SIG-M5 treated with dmso at 0.1 percent for 504 hours (cell line): ENCODE measurements at regions not wholly inside any gene's neighbourhood (a gene's known extent, or its start where the extent isn't known, plus 50 kb on each side); places are given as distances from the start of the nearest gene placed in this dataset.

Source experiments
- DNase-seq: peaks from one replicate; lab custom pipeline; 2025; ENCODE audit not compliant: unreplicated experiment; lab: John Stamatoyannopoulos, UW

DNA sequence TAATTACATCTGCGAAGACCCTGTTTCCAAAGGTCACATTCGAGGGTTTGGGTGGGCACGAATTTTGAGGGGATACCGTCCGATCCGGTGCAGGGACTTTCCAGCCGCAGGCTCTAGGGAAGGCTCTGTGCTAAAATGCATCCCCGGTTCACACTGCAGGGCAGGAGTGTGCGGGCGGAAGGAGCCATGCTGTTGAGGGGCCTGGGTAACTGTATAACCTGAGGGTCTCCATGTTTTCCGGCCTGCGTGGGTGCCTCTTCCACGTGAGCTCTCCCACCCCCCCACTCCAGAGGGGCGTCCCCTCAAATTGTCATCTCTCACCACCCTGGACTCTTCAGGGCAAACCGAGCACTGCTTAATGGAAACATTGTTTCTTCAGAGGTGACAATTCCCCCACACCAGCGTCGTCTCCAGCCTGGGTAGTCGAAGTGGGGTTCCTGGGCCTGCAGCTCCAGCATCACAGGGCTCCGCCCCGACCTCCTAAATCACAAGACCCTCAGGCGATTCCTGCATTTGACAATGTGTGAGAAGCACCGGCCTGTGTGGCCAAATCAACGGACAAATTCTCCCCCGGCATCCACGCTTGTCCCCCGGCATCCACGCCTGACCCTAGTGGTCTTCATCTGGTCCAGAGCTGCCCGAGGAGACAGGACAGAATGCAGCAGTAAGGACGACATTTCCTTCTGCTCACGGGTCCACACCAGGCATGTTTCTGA lies 51.2 kb downstream of the FOXL3 start:
- no peak for DNase-seq

GRCh38 chr7:341841-342638 lies 52.1 kb downstream of the FOXL3 start:
- no peak for DNase-seq

DNA sequence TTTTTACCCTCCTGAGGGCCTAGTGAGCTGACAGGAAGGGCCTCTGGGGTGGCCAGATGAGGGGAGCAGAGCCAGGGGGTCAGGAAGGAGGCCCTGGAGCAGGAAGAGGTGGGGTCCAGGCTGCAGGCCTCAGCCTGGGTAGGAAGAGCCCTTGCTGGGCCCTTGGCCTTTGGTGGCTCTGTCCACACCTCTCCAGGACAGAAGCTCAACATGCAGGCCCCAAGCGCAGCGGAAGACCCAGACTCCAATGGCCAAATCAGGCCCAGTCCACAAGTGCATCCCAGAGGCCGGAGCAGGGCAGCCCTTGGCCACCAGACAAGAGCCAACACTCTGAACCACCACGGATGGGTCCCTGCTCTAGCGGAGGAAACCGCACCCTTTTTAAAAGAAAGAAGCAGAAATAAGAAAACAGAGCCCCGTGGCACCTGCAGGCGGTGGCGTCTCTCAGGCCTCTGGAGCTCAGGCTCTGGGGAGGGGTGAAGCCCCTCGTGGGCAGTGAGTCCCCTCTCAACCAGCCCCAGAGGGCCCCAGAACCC lies 52.8 kb downstream of the FOXL3 start:
- DNase-seq: no peak

DNA sequence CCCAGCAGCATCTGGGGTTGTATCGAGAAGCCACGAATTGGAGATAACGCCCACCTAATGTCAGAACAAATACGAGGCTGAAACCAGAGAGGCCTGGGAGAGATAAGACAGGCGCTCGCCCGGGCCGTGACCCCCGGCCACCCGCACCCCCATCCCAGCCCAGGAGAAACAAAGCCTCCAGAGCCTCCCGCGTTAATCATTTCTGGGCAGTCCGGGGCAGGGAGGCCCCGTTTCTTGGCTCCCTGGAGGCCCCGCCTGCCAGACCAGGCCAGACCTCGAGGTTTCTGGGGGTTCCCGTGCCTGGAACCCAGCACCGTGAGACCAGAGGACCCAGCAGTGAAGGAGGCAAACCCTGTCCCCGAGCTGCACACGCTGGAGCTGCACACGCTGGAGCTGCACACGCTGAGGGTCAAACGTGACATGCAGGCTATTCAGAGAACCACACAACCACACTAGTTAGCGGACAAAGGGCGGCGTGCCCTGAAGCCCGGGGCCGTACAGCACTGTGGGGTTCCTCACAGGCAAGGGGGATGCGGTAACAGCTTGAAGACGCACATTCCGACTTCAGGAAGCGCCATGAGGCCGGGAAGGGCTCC lies 53.4 kb downstream of the FOXL3 start:
- DNase-seq: no peak

DNA sequence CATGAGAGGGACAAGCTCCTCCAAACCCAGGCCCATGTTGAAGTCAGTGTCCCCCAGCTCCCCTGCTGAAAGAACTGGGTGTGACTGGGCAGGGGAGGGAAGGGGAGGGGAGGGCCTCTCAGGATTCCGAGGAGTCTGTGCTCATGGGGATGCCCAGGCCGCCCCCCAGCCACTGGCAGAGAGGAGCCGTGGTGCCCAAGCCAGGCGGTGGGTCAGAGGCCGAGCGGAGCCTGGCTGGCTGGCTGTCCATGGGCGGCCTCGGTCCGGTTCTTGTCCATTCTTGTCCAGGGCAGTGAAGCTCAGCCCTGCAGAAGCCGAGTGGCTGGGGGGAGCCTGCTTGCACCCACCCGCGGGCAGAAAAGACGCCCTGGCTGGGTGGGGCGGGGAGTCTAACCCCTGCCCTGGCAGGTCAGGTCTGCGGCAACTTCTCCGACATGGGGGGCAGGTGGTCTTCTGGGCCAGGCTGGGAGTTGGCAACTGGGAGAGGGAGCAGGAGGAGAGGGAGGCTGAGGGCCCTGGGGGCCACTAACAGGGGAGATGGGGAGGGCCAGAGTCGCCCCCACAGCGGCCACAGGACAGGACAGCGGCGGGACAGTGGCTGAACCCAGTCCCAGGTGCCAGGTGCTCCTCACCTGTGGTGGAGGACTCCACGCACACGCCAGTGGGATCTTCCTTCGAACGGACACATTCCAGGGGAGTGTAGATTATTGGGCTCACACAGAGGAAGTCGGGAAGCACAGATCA lies 54.1 kb downstream of the FOXL3 start:
- no peak for DNase-seq

- no peak for DNase-seq
Observed at GRCh38 chr7:344608-344994, 54.6 kb downstream of the FOXL3 start.

DNA sequence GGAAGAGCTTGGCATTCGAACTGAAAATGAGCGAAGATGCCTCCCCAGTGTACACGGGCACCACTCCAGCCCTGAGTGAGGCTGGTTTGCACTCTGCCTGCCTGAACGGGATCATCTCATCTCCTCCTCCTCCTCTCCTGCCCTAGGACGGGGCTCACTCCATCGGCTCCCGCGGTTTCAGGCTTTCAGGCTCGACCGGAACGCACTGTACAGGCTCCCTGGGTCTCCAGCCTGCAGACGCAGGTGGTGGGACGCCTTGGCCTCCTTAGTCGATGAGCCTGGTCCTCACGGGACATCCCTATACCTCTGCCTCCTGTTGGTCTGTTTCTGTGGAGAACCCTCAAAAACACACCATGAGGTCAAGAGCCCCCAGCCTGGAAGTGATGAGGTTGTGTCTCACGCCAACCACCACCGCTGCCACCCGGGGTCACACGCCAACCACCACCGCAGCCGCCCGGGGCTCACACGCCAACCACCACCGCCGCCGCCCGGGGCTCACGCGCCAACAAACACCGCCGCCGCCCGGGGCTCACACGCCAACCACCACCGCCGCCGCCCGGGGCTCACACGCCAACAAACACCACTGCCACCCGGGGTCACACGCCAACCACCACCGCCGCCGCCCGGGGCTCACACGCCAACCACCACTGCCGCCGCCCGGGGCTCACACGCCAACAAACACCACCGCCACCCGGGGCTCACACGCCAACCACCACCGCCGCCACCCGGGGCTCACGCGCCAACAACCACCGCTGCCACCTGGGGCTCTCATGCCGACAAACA lies 56.3 kb downstream of the FOXL3 start:
- no peak for DNase-seq

DNA sequence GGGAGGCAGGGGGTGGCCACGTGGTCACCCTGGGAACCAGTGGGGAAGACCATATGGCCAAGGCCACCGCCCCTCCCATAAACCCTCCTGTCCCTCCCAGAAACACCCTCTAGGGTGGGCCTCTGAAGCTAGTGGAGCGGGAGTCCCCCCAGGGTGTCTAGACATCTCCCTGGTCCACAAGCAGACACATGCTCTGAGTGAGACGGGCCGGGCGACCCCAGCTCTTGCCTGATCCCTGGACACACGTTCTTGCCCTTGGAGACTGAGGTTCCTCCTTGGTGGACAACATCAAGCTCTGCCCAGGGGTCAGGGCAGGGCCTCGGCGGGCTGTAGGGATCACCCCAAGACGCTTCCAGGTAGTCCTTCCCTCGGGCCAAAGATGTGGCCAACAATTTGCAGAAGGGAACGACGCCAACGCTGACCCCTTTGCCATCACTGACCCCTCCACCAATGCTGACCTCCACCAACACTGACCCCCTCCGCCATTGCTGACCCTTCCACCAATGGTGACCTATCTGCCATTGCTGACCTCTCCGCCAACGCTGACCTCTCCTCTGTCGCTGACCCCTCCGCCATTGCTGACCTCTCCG lies 57.1 kb downstream of the FOXL3 start:
- no peak for DNase-seq

GRCh38 chr7:347644-348479 lies 57.9 kb downstream of the FOXL3 start:
- no peak for DNase-seq

DNA sequence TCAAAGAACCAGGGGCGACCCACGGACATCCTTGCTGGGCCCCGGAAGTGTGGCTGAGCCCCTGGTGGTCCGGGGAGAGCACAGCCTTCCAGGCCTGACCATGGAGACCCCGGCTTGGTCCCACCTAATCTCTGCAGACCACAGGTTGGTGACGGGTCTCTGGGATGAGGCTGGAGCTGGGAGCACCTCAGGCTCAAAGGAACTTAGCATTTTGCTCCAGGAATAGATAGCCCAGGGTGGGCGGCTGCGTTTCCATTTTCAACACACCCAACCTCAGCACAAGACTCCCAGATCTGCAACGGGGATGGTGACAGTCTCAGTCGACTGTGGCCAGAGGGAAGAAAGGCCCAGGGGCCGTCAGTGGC lies 58.5 kb downstream of the FOXL3 start:
- no peak for DNase-seq

DNA sequence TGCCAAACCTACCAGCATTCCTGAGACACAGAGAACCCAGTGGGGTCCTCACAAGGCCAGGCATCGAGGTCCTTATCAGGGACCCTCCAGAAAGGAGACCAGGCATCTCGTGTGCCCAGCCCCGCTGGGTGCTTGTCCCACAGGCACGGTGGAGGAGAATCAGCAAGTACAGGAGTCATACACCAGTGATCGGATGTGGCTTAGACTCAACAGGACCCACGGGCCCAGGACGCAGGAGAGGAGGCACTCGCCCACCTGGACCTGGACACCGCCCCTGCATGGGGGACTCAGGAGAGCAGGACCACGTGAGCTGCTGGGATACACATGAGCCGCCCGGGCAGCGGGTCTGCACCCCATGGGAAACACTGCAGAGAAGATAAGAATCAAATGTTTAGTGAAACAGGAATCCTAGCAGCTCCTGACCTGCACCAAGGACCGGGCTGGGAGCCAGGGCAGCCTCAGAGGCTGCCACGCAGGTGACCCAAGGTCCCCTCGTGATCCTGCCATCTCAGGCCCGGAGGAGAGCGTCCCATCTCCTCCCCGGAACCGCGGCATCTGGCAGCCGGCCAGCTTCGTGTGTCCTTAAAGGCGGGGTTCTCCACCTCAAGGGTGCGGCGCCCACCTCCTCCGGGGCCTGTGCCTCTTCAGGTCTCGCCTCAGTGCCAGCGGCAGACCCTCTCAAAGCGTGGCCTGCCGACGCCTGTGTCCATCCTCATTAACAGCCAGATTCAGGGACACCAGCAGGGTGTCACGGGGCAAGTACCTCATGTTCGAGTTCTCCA lies 59.2 kb downstream of the FOXL3 start:
- peak; percentile 10 for DNase-seq

- no peak for DNase-seq
Observed at GRCh38 chr7:351256-351655, 61.3 kb downstream of the FOXL3 start.

GRCh38 chr7:351681-352480 lies 61.9 kb downstream of the FOXL3 start:
- no peak for DNase-seq

DNA sequence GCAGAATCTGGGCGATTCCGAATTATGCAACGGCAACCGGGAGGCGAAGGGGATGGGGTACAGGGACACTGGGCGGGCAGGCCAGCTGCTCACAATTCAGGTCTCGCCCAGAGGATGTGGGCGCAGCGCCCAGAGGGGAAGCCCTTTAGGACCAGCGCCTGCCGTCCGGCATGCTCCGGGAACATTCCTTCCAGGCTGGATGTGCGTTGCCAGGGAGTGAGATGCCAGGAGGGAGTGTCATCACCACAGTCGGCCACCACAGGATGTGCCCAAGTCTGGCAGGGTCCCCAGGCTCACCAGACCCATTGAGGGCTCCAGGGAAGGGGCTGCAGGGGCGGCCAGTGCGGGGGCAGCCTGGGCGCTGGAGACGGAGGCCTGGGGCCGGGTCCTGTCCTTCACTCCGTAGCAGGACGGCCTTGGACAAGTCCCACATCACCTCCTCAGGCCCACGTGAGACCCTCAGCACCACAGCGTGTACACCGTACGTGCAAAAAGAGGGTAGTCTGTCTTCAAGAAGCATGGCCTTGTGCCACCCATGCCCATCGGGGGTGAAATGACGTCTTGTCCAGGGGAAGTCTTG lies 63.9 kb downstream of the FOXL3 start:
- DNase-seq: no peak

DNA sequence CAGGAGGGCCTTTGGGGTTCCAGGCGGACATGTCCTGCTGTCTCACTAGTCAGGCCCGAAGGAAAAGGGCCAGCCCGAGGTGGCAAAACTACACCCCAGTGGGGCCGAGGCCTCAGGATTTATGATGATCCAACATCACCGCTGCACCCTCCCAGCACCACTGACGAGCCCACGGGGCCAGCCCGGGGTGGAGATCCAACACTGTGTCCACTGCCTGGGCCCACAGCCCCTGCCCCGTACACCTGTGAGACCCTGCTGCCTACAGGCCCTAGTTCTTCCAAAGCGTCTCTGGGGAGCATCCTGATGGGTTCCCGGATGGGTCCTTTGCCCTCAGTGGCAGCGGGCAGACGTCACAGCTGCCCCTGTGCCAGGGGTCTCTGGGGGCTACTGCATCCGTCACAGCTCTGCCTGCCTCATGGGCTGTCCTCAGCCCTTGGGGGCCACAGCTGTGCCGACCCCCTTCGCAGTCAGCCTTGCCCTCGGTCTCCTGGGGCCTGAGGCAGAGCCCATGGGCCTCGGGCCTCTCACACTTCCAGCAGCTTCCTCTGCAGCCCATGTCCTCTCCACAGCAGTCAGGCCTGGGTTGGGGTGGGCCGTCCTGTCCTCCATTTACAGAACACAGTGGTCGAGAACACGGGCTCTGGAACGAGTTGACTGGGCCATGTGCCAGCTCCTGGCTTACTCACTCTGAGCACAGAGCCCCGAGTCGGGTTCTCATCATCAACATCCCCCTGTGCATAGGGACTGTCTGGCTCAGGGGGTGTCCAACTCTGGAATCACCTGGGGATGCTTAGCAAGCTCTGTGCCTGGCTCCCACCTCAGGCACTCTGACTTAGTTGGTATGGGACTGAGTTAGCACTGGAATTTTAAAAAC lies 64.9 kb downstream of the FOXL3 start:
- no peak for DNase-seq

- DNase-seq: no peak
Observed at GRCh38 chr7:355568-355967, 65.6 kb downstream of the FOXL3 start.
